ENCODE measurements at regions not wholly inside any gene's neighbourhood (a gene's known extent, or its start where the extent isn't known, plus 50 kb on each side); places are given as distances from the start of the nearest gene placed in this dataset.

GRCh38 chr2:204415406-204416181 is 129.7 kb upstream of the PARD3B start:
- Histone ChIP-seq H3K4me2 (ENCODE audit: extremely low read depth, insufficient read depth, low read length) (no peak overlapping the region), H3K36me3 (ENCODE audit: control insufficient read depth, insufficient read depth, low read length) (no peaks in the 10 kb centered on the region), H3K27ac (ENCODE audit: insufficient read depth, low read length) (no peak overlapping the region), H3K4me3 (replicated peaks in 1 of 4; ENCODE audit: control extremely low read depth in 1 of 4, insufficient read depth in 1 of 4, low read depth in 3 of 4, low read length in 4 of 4) (no peak overlapping the region), H2AFZ (ENCODE audit: low read length) (no peak overlapping the region), H3K4me1 (ENCODE audit: control insufficient read depth, extremely low read depth, insufficient read depth, low read length) (no peaks in the 10 kb centered on the region), H4K20me1 (ENCODE audit: control insufficient read depth, extremely low read depth, insufficient read depth, low read length) (no peaks in the 10 kb centered on the region), H3K9ac (ENCODE audit: insufficient read depth, low read length) (no peak overlapping the region), H3K79me2 (ENCODE audit: control insufficient read depth, insufficient read depth, low read length) (no peaks in the 10 kb centered on the region), H3K9me3 (ENCODE audit: control insufficient read depth, insufficient read depth, low read depth, low read length) (no peaks in the 10 kb centered on the region), H3K27me3 (ENCODE audit: control insufficient read depth, insufficient read depth, low read length) (no peaks in the 10 kb centered on the region)
- no peak for DNase-seq (ENCODE audit: low read depth in 2 of 2)
- TF ChIP-seq EZH2 (IDR thresholded peaks at IDR 0.05; ENCODE audit: low read length, missing control alignments) = no peak
- no peak for TF ChIP-seq CTCF (conservative IDR thresholded peaks at IDR 0.05 in 1 of 2, IDR thresholded peaks at IDR 0.05 in 1 of 2; ENCODE audit: low read depth in 1 of 2, low read length in 2 of 2)

GRCh38 chr2:204416236-204416635 is 129.0 kb upstream of the PARD3B start:
- H2AFZ ChIP-seq (ENCODE audit: low read length) = no peak overlapping the region
- no peak overlapping the region for H3K4me2 ChIP-seq (ENCODE audit: extremely low read depth, insufficient read depth, low read length)
- H3K27me3 ChIP-seq (ENCODE audit: control insufficient read depth, insufficient read depth, low read length) = no peaks in the 10 kb centered on the region
- no peak for TF ChIP-seq CTCF (conservative IDR thresholded peaks at IDR 0.05 in 1 of 2, IDR thresholded peaks at IDR 0.05 in 1 of 2; ENCODE audit: low read depth in 1 of 2, low read length in 2 of 2)
- no peak for TF ChIP-seq EZH2 (IDR thresholded peaks at IDR 0.05; ENCODE audit: low read length, missing control alignments)
- no peaks in the 10 kb centered on the region for H3K9me3 ChIP-seq (ENCODE audit: control insufficient read depth, insufficient read depth, low read depth, low read length)
- H3K4me3 ChIP-seq (replicated peaks in 1 of 4; ENCODE audit: control extremely low read depth in 1 of 4, insufficient read depth in 1 of 4, low read depth in 3 of 4, low read length in 4 of 4) = no peak overlapping the region
- H3K9ac ChIP-seq (ENCODE audit: insufficient read depth, low read length) = no peak overlapping the region
- H3K36me3 ChIP-seq (ENCODE audit: control insufficient read depth, insufficient read depth, low read length) = no peaks in the 10 kb centered on the region
- no peaks in the 10 kb centered on the region for H3K4me1 ChIP-seq (ENCODE audit: control insufficient read depth, extremely low read depth, insufficient read depth, low read length)
- no peaks in the 10 kb centered on the region for H4K20me1 ChIP-seq (ENCODE audit: control insufficient read depth, extremely low read depth, insufficient read depth, low read length)
- no peak overlapping the region for H3K27ac ChIP-seq (ENCODE audit: insufficient read depth, low read length)
- DNase-seq (ENCODE audit: low read depth in 2 of 2) = no peak
- no peaks in the 10 kb centered on the region for H3K79me2 ChIP-seq (ENCODE audit: control insufficient read depth, insufficient read depth, low read length)

DNA sequence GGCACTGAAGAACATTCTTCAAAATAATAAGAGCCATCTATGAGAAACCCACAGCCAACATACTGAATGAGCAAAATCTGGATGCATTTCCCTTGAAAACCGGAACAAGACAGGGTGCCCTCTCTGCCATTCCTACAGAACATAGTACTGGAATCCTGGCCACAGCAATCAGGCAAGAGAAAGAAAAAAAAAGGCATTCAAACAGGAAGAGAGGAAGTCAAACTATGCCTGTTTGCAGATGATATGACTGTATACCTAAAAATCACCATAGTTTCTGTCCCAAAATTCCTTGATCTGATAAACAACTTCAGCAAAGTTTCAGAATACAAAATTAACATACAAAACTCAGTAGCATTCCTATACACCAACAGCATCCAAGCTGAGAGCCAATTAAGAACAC is 119.5 kb upstream of the PARD3B start:
- H3K4me1 ChIP-seq (ENCODE audit: control insufficient read depth, extremely low read depth, insufficient read depth, low read length) = no peaks in the 10 kb centered on the region
- no peak overlapping the region for H3K4me2 ChIP-seq (ENCODE audit: extremely low read depth, insufficient read depth, low read length)
- no peak overlapping the region for H3K9ac ChIP-seq (ENCODE audit: insufficient read depth, low read length)
- TF ChIP-seq CTCF (conservative IDR thresholded peaks at IDR 0.05 in 1 of 2, IDR thresholded peaks at IDR 0.05 in 1 of 2; ENCODE audit: low read depth in 1 of 2, low read length in 2 of 2) (no peak), EZH2 (IDR thresholded peaks at IDR 0.05; ENCODE audit: low read length, missing control alignments) (no peak)
- H3K27ac ChIP-seq (ENCODE audit: insufficient read depth, low read length) = no peak overlapping the region
- H3K4me3 ChIP-seq (replicated peaks in 1 of 4; ENCODE audit: control extremely low read depth in 1 of 4, insufficient read depth in 1 of 4, low read depth in 3 of 4, low read length in 4 of 4) = no peak overlapping the region
- no peaks in the 10 kb centered on the region for H3K79me2 ChIP-seq (ENCODE audit: control insufficient read depth, insufficient read depth, low read length)
- H3K36me3 ChIP-seq (ENCODE audit: control insufficient read depth, insufficient read depth, low read length) = no peaks in the 10 kb centered on the region
- H3K9me3 ChIP-seq (ENCODE audit: control insufficient read depth, insufficient read depth, low read depth, low read length) = no peaks in the 10 kb centered on the region
- no peak for DNase-seq (ENCODE audit: low read depth in 2 of 2)
- H4K20me1 ChIP-seq (ENCODE audit: control insufficient read depth, extremely low read depth, insufficient read depth, low read length) = no peaks in the 10 kb centered on the region
- H2AFZ ChIP-seq (ENCODE audit: low read length) = no peak overlapping the region
- no peaks in the 10 kb centered on the region for H3K27me3 ChIP-seq (ENCODE audit: control insufficient read depth, insufficient read depth, low read length)
